ENCODE measurements at regions not wholly inside any gene's neighbourhood (a gene's known extent, or its start where the extent isn't known, plus 50 kb on each side); places are given as distances from the start of the nearest gene placed in this dataset.

GRCh38 chr2:20137884-20138283, 86.5 kb upstream of the LAPTM4A start:
- Histone ChIP-seq H2AFZ (ENCODE audit: low read length) (no peak overlapping the region), H3K9me3 (ENCODE audit: control insufficient read depth, insufficient read depth, low read depth, low read length) (no peaks in the 10 kb centered on the region), H3K4me1 (ENCODE audit: control insufficient read depth, extremely low read depth, insufficient read depth, low read length) (peaks cover 11% of the 10 kb centered on the region), H3K4me3 (replicated peaks in 1 of 4; ENCODE audit: control extremely low read depth in 1 of 4, insufficient read depth in 1 of 4, low read depth in 3 of 4, low read length in 4 of 4) (no peak overlapping the region), H4K20me1 (ENCODE audit: control insufficient read depth, extremely low read depth, insufficient read depth, low read length) (no peaks in the 10 kb centered on the region), H3K9ac (ENCODE audit: insufficient read depth, low read length) (no peak overlapping the region), H3K27ac (ENCODE audit: insufficient read depth, low read length) (no peak overlapping the region), H3K36me3 (ENCODE audit: control insufficient read depth, insufficient read depth, low read length) (no peaks in the 10 kb centered on the region), H3K79me2 (ENCODE audit: control insufficient read depth, insufficient read depth, low read length) (no peaks in the 10 kb centered on the region), H3K27me3 (ENCODE audit: control insufficient read depth, insufficient read depth, low read length) (peaks cover 5% of the 10 kb centered on the region), H3K4me2 (ENCODE audit: extremely low read depth, insufficient read depth, low read length) (no peak overlapping the region)
- no peak for DNase-seq (ENCODE audit: low read depth in 2 of 2)
- TF ChIP-seq EZH2 (IDR thresholded peaks at IDR 0.05; ENCODE audit: low read length, missing control alignments): no peak
- no peak for TF ChIP-seq CTCF (conservative IDR thresholded peaks at IDR 0.05 in 1 of 2, IDR thresholded peaks at IDR 0.05 in 1 of 2; ENCODE audit: low read depth in 1 of 2, low read length in 2 of 2)

GRCh38 chr2:20137131-20137571, 85.7 kb upstream of the LAPTM4A start:
- TF ChIP-seq CTCF (conservative IDR thresholded peaks at IDR 0.05 in 1 of 2, IDR thresholded peaks at IDR 0.05 in 1 of 2; ENCODE audit: low read depth in 1 of 2, low read length in 2 of 2) (no peak), EZH2 (IDR thresholded peaks at IDR 0.05; ENCODE audit: low read length, missing control alignments) (no peak)
- Histone ChIP-seq H3K79me2 (ENCODE audit: control insufficient read depth, insufficient read depth, low read length) (no peaks in the 10 kb centered on the region), H3K36me3 (ENCODE audit: control insufficient read depth, insufficient read depth, low read length) (no peaks in the 10 kb centered on the region), H3K4me2 (ENCODE audit: extremely low read depth, insufficient read depth, low read length) (no peak overlapping the region), H3K9me3 (ENCODE audit: control insufficient read depth, insufficient read depth, low read depth, low read length) (no peaks in the 10 kb centered on the region), H3K4me1 (ENCODE audit: control insufficient read depth, extremely low read depth, insufficient read depth, low read length) (peaks cover 11% of the 10 kb centered on the region), H3K27me3 (ENCODE audit: control insufficient read depth, insufficient read depth, low read length) (peaks cover 5% of the 10 kb centered on the region), H3K27ac (ENCODE audit: insufficient read depth, low read length) (no peak overlapping the region), H4K20me1 (ENCODE audit: control insufficient read depth, extremely low read depth, insufficient read depth, low read length) (no peaks in the 10 kb centered on the region), H3K4me3 (replicated peaks in 1 of 4; ENCODE audit: control extremely low read depth in 1 of 4, insufficient read depth in 1 of 4, low read depth in 3 of 4, low read length in 4 of 4) (no peak overlapping the region), H3K9ac (ENCODE audit: insufficient read depth, low read length) (no peak overlapping the region), H2AFZ (ENCODE audit: low read length) (no peak overlapping the region)
- DNase-seq (ENCODE audit: low read depth in 2 of 2): no peak

- TF ChIP-seq CTCF (conservative IDR thresholded peaks at IDR 0.05 in 1 of 2, IDR thresholded peaks at IDR 0.05 in 1 of 2; ENCODE audit: low read depth in 1 of 2, low read length in 2 of 2) (no peak), EZH2 (IDR thresholded peaks at IDR 0.05; ENCODE audit: low read length, missing control alignments) (no peak)
Measured at GRCh38 chr2:20136149-20136548, 84.7 kb upstream of the LAPTM4A start.

More at GRCh38 chr2:20136149-20136548, 84.7 kb upstream of the LAPTM4A start:
- no peak for DNase-seq (ENCODE audit: low read depth in 2 of 2)
- Histone ChIP-seq H3K9ac (ENCODE audit: insufficient read depth, low read length) (no peak overlapping the region), H4K20me1 (ENCODE audit: control insufficient read depth, extremely low read depth, insufficient read depth, low read length) (no peaks in the 10 kb centered on the region), H3K4me1 (ENCODE audit: control insufficient read depth, extremely low read depth, insufficient read depth, low read length) (peaks cover 5% of the 10 kb centered on the region), H2AFZ (ENCODE audit: low read length) (no peak overlapping the region), H3K4me2 (ENCODE audit: extremely low read depth, insufficient read depth, low read length) (no peak overlapping the region), H3K27ac (ENCODE audit: insufficient read depth, low read length) (no peak overlapping the region), H3K9me3 (ENCODE audit: control insufficient read depth, insufficient read depth, low read depth, low read length) (no peaks in the 10 kb centered on the region), H3K36me3 (ENCODE audit: control insufficient read depth, insufficient read depth, low read length) (no peaks in the 10 kb centered on the region), H3K27me3 (ENCODE audit: control insufficient read depth, insufficient read depth, low read length) (peaks cover 5% of the 10 kb centered on the region), H3K4me3 (replicated peaks in 1 of 4; ENCODE audit: control extremely low read depth in 1 of 4, insufficient read depth in 1 of 4, low read depth in 3 of 4, low read length in 4 of 4) (no peak overlapping the region), H3K79me2 (ENCODE audit: control insufficient read depth, insufficient read depth, low read length) (no peaks in the 10 kb centered on the region)
